Stimulated activated naive CD8-positive, alpha-beta T cell treated with anti-CD3 and anti-CD28 coated beads, Interleukin-15, Interleukin-2, amounts not matched to agents 100 ng/mL and 50 ng/mL, for 24 hours (primary cell): ENCODE measurements at regions not wholly inside any gene's neighbourhood (a gene's known extent, or its start where the extent isn't known, plus 50 kb on each side); places are given as distances from the start of the nearest gene placed in this dataset.

Experiments
- H3K27ac Mint-ChIP-seq: one replicate; pipeline ENCODE4 v1.8.0; 2021; ENCODE audit warnings: mild to moderate bottlenecking, mixed read lengths
- H3K27me3 Mint-ChIP-seq: one replicate; pipeline ENCODE4 v1.8.0; 2021; ENCODE audit warnings: mixed read lengths
- H3K36me3 Mint-ChIP-seq: one replicate; pipeline ENCODE4 v1.8.0; 2021; ENCODE audit warnings: low read depth, mixed read lengths
- H3K4me1 Mint-ChIP-seq: one replicate; pipeline ENCODE4 v1.8.0; 2021; ENCODE audit warnings: low read depth, mixed read lengths
- H3K4me3 Mint-ChIP-seq: one replicate; pipeline ENCODE4 v1.8.0; 2021; ENCODE audit warnings: mild to moderate bottlenecking, mixed read lengths
- H3K9me3 Mint-ChIP-seq: one replicate; pipeline ENCODE4 v1.8.0; 2021; ENCODE audit warnings: mixed read lengths

- Mint-ChIP-seq H3K4me1 (peaks cover 17% of the 10 kb centered on the region), H3K27ac (no peak overlapping the region), H3K36me3 (no peaks in the 10 kb centered on the region), H3K27me3 (peaks cover 2% of the 10 kb centered on the region), H3K4me3 (no peak overlapping the region), H3K9me3 (no peaks in the 10 kb centered on the region)
Measured at GRCh38 chr12:98405805-98406366, 109.5 kb upstream of the TMPO start.

DNA sequence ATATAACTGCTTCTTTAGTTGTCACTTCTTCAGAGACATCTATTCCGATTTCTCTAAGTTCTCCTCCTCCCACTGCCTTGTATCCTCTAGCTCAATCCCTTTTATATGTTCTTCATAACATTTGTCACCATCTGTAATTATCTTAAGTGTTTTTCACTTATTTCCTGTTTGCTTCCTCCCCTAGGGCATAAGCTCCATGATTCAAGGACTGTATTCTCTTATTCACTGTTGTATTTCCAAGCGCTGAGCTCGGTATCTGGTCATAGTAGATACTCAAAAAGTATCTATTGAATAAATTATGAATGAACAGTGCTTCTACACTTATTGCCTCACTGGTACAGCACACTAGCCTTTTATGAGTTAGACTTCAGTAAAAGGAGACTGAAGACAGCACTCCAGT, 109.0 kb upstream of the TMPO start:
- Mint-ChIP-seq H3K4me1 (peaks cover 17% of the 10 kb centered on the region), H3K4me3 (no peak overlapping the region), H3K9me3 (no peaks in the 10 kb centered on the region), H3K27me3 (peaks cover 5% of the 10 kb centered on the region), H3K27ac (no peak overlapping the region), H3K36me3 (no peaks in the 10 kb centered on the region)

- Mint-ChIP-seq H3K4me1 (no peaks in the 10 kb centered on the region), H3K36me3 (no peaks in the 10 kb centered on the region), H3K27me3 (peaks cover 9% of the 10 kb centered on the region)
Measured at GRCh38 chr12:98408681-98409080, 106.7 kb upstream of the TMPO start.

DNA sequence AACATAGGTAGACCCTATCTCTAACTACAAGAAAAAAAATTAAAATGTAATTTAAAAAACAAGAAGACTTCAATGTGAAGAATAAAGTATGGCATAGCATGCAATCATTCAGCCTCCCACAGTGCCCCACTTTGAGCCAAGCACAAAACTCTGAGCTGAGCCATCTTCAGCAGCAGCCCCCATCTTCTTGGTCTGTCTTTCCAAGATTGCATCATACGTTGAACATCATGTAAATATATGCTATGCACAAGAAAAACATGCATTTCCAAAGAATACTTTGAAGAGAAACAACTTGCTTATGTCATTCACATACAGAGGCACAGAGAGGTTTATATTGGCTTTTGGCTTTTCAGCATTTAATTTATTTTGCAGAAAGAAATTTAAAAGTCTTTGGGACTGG, 105.8 kb upstream of the TMPO start:
- peaks cover 9% of the 10 kb centered on the region for H3K27me3 Mint-ChIP-seq
- H3K27ac Mint-ChIP-seq = no peak overlapping the region
- no peaks in the 10 kb centered on the region for H3K9me3 Mint-ChIP-seq

More at GRCh38 chr12:98408681-98409080, 106.7 kb upstream of the TMPO start:
- H3K27ac Mint-ChIP-seq = no peak overlapping the region
- H3K9me3 Mint-ChIP-seq = no peaks in the 10 kb centered on the region
- no peak overlapping the region for H3K4me3 Mint-ChIP-seq

DNA sequence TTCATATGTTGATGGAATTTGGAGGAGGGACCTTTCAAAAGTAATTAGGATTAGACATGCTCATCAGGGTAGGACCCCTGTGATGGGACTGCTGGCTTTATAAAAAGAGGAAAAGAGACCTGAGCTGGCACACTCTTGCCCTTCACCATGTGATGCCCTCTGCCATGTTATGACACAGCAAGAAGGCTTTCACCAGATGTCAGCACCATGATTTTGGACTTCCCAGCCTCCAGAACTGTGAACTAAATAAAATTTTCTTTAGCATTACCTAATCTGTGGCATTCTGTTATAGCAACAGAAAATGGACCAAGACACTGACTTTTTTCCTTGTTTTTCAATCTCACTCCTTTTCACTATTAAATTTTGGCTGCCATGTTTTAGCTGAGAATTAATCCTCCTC, 105.0 kb upstream of the TMPO start:
- H3K4me3 Mint-ChIP-seq = no peak overlapping the region
- peaks cover 9% of the 10 kb centered on the region for H3K27me3 Mint-ChIP-seq
- H3K36me3 Mint-ChIP-seq = no peaks in the 10 kb centered on the region
- H3K4me1 Mint-ChIP-seq = no peaks in the 10 kb centered on the region
- H3K27ac Mint-ChIP-seq = no peak overlapping the region
- H3K9me3 Mint-ChIP-seq = no peaks in the 10 kb centered on the region

More for the DNA sequence above, 105.8 kb upstream of the TMPO start:
- no peaks in the 10 kb centered on the region for H3K4me1 Mint-ChIP-seq
- no peaks in the 10 kb centered on the region for H3K36me3 Mint-ChIP-seq
- no peak overlapping the region for H3K4me3 Mint-ChIP-seq

DNA sequence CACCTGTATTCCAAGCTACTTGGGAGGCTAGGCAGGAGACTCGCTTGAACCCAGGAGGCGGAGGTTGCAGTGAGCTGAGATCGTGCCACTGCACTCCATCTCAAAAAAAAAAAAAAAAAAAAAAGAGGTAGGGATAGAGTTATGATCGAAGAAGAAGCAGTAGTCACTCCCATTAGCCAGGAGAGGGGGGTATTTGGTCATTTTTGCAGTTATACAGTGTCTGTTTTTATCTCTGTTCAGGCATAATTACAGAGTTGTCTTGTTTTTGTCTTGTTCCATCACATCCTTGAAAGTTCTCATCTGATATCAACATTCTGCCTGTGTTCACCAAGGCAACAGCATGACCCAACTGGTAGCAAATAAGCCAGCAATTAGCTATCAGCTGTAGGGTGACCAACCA, 98.5 kb upstream of the TMPO start:
- Mint-ChIP-seq H3K4me3 (no peak overlapping the region), H3K4me1 (no peaks in the 10 kb centered on the region), H3K27ac (no peak overlapping the region), H3K27me3 (no peaks in the 10 kb centered on the region), H3K36me3 (no peaks in the 10 kb centered on the region), H3K9me3 (no peaks in the 10 kb centered on the region)

GRCh38 chr12:98417266-98417665, 98.1 kb upstream of the TMPO start:
- Mint-ChIP-seq H3K9me3 (no peaks in the 10 kb centered on the region), H3K27me3 (no peaks in the 10 kb centered on the region), H3K27ac (no peak overlapping the region), H3K36me3 (no peaks in the 10 kb centered on the region), H3K4me1 (no peaks in the 10 kb centered on the region), H3K4me3 (no peak overlapping the region)

GRCh38 chr12:98418357-98419075, 96.9 kb upstream of the TMPO start:
- Mint-ChIP-seq H3K36me3 (no peaks in the 10 kb centered on the region), H3K9me3 (no peaks in the 10 kb centered on the region), H3K4me3 (no peak overlapping the region), H3K27me3 (no peaks in the 10 kb centered on the region), H3K4me1 (no peaks in the 10 kb centered on the region), H3K27ac (no peak overlapping the region)

- no peak overlapping the region for H3K27ac Mint-ChIP-seq
- H3K4me3 Mint-ChIP-seq = no peak overlapping the region
- no peaks in the 10 kb centered on the region for H3K9me3 Mint-ChIP-seq
- no peaks in the 10 kb centered on the region for H3K27me3 Mint-ChIP-seq
- H3K36me3 Mint-ChIP-seq = no peaks in the 10 kb centered on the region
- H3K4me1 Mint-ChIP-seq = no peaks in the 10 kb centered on the region
Measured at GRCh38 chr12:98419081-98419794, 96.2 kb upstream of the TMPO start.

- Mint-ChIP-seq H3K4me1 (no peaks in the 10 kb centered on the region), H3K27ac (no peak overlapping the region), H3K27me3 (no peaks in the 10 kb centered on the region), H3K4me3 (no peak overlapping the region), H3K9me3 (no peaks in the 10 kb centered on the region), H3K36me3 (no peaks in the 10 kb centered on the region)
Measured at GRCh38 chr12:98419795-98420404, 95.5 kb upstream of the TMPO start.

GRCh38 chr12:98420461-98420860, 94.9 kb upstream of the TMPO start:
- Mint-ChIP-seq H3K4me3 (no peak overlapping the region), H3K27ac (no peak overlapping the region), H3K4me1 (no peaks in the 10 kb centered on the region), H3K36me3 (no peaks in the 10 kb centered on the region), H3K27me3 (no peaks in the 10 kb centered on the region), H3K9me3 (no peaks in the 10 kb centered on the region)

- H3K36me3 Mint-ChIP-seq = no peaks in the 10 kb centered on the region
- H3K27ac Mint-ChIP-seq = no peak overlapping the region
Measured at GRCh38 chr12:98421316-98421715, 94.1 kb upstream of the TMPO start.

DNA sequence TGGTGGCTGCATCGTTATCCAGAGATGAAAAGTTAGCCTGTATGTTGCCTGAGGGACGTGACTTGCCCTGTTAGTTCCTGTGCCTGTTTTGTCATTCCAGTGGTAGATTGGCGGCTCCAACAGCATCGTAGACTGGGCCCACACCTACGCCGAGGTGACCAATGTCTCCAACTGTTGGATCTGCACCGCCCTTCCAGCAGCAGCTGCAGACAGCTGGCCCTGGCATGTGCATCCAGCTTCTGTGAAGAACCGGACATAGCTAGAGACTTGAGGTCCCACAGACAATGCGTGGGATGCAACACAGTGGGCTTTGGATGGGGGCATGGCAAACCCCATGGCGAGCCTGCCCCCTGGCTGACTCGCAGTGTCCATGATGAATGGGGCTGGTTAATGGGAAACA, 93.0 kb upstream of the TMPO start:
- Mint-ChIP-seq H3K27me3 (no peaks in the 10 kb centered on the region), H3K9me3 (no peaks in the 10 kb centered on the region), H3K4me1 (no peaks in the 10 kb centered on the region), H3K36me3 (no peaks in the 10 kb centered on the region), H3K27ac (no peak overlapping the region), H3K4me3 (no peak overlapping the region)

More at GRCh38 chr12:98421316-98421715, 94.1 kb upstream of the TMPO start:
- no peaks in the 10 kb centered on the region for H3K4me1 Mint-ChIP-seq
- no peaks in the 10 kb centered on the region for H3K9me3 Mint-ChIP-seq
- H3K27me3 Mint-ChIP-seq = no peaks in the 10 kb centered on the region
- H3K4me3 Mint-ChIP-seq = no peak overlapping the region

- Mint-ChIP-seq H3K27ac (no peak overlapping the region), H3K36me3 (no peaks in the 10 kb centered on the region), H3K4me1 (no peaks in the 10 kb centered on the region), H3K4me3 (no peak overlapping the region), H3K9me3 (no peaks in the 10 kb centered on the region), H3K27me3 (no peaks in the 10 kb centered on the region)
Measured at GRCh38 chr12:98422812-98423211, 92.6 kb upstream of the TMPO start.

GRCh38 chr12:98423963-98424362, 91.4 kb upstream of the TMPO start:
- Mint-ChIP-seq H3K4me3 (no peak overlapping the region), H3K4me1 (no peaks in the 10 kb centered on the region), H3K9me3 (no peaks in the 10 kb centered on the region), H3K27ac (no peak overlapping the region), H3K27me3 (no peaks in the 10 kb centered on the region), H3K36me3 (no peaks in the 10 kb centered on the region)
